NCI-H510A (cell line): ENCODE measurements at regions not wholly inside any gene's neighbourhood (a gene's known extent, or its start where the extent isn't known, plus 50 kb on each side); places are given as distances from the start of the nearest gene placed in this dataset.
"Not testable (repeated sequence)": the region's sequence is repeated elsewhere in the genome, so short reads cannot be mapped to it uniquely, and the experiment has no call there.

ENCODE experiments used
- DNase-seq: peaks from one replicate; lab custom pipeline; 2025; lab: John Stamatoyannopoulos, UW

GRCh38 chr1:30378991-30379581 is 344.3 kb downstream of the MATN1 start:
- no peak for DNase-seq

GRCh38 chr1:30378003-30378596 is 345.3 kb downstream of the MATN1 start:
- no peak for DNase-seq

- DNase-seq = no peak
Observed at GRCh38 chr1:30377230-30378002, 346.0 kb downstream of the MATN1 start.

GRCh38 chr1:30376054-30376697 is 347.2 kb downstream of the MATN1 start:
- DNase-seq = no peak

GRCh38 chr1:30375156-30375555 is 348.2 kb downstream of the MATN1 start:
- DNase-seq = no peak

- no peak for DNase-seq
Observed at GRCh38 chr1:30374400-30375070, 348.9 kb downstream of the MATN1 start.

GRCh38 chr1:30373471-30374399 is 349.6 kb downstream of the MATN1 start:
- no peak for DNase-seq

GRCh38 chr1:30372792-30373433 is 350.5 kb downstream of the MATN1 start:
- DNase-seq = peak; percentile 25

GRCh38 chr1:30371888-30372791 is 351.2 kb downstream of the MATN1 start:
- no peak for DNase-seq

- no peak for DNase-seq
Observed at GRCh38 chr1:30371179-30371788, 352.1 kb downstream of the MATN1 start.

- DNase-seq = no peak
Observed at GRCh38 chr1:30368651-30369240, 354.6 kb downstream of the MATN1 start.

- DNase-seq = no peak
Observed at GRCh38 chr1:30366911-30367310, 356.5 kb downstream of the MATN1 start.

GRCh38 chr1:30366199-30366598 is 357.2 kb downstream of the MATN1 start:
- DNase-seq = no peak

GRCh38 chr1:30365596-30365995 is 357.8 kb downstream of the MATN1 start:
- no peak for DNase-seq

- DNase-seq = no peak
Observed at GRCh38 chr1:30363031-30363430, 360.4 kb downstream of the MATN1 start.

GRCh38 chr1:30362603-30362990 is 360.8 kb downstream of the MATN1 start:
- no peak for DNase-seq

GRCh38 chr1:30361890-30362602 is 361.3 kb downstream of the MATN1 start:
- not testable (repeated sequence) for DNase-seq

GRCh38 chr1:30360753-30361152 is 362.6 kb downstream of the MATN1 start:
- no peak for DNase-seq
